Uterus (tissue), 2 donors: ENCODE measurements at regions not wholly inside any gene's neighbourhood (a gene's known extent, or its start where the extent isn't known, plus 50 kb on each side); places are given as distances from the start of the nearest gene placed in this dataset.

Experiments used
- CTCF ChIP-seq, 4 experiments: fragments of 200-600 bp in 2 of 4; fragments of 450-650 bp in 2 of 4; sonication (generic) in 2 of 4; IDR thresholded peaks; one replicate each; pipeline ENCODE4 v1.5.1; 2016 to 2019; ENCODE audit warnings: antibody characterized with exemption in 4 of 4, mild to moderate bottlenecking in 2 of 4, moderate library complexity in 1 of 4
- POLR2A ChIP-seq, 2 donors: fragments of 450-650 bp; IDR thresholded peaks; one replicate each; pipeline ENCODE4 v1.6.1; 2016; ENCODE audit warnings: antibody characterized with exemption in 2 of 2, mild to moderate bottlenecking in 1 of 2, moderate library complexity in 1 of 2

- TF ChIP-seq CTCF (IDR thresholded peaks at IDR 0.05) = no peak
- TF ChIP-seq POLR2A (IDR thresholded peaks at IDR 0.05) = no peak
Observed at GRCh38 chr3:26252001-26252400, 370.6 kb upstream of the LRRC3B start.
